RWPE1 (cell line): ENCODE measurements at regions not wholly inside any gene's neighbourhood (a gene's known extent, or its start where the extent isn't known, plus 50 kb on each side); places are given as distances from the start of the nearest gene placed in this dataset.
A peak's percentile ranks its signal among the peaks of the same experiment; 100 is the strongest.

ENCODE experiments used
- CTCF ChIA-PET: fragments of 350-600 bp; sonication (Branson Sonifier 250); formaldehyde crosslinking; extraction: SDS; loops from one replicate; lab custom pipeline; 2021; lab: Yijun Ruan, JAX
- POLR2A ChIA-PET: fragments of 400-600 bp; formaldehyde crosslinking; extraction: SDS; loops from one replicate; lab custom pipeline; 2020; ENCODE audit warnings: antibody characterized with exemption; ENCODE audit not compliant: low non-redundant PET; lab: Yijun Ruan, JAX
- DNase-seq: peaks from one replicate; pipeline ENCODE4 v3.0.0; 2012; ENCODE audit warnings: low spot score
- H3K27ac ChIP-seq: fragments of 450-650 bp; 2 replicates; pipeline ENCODE4 v1.5.1; 2017
- CTCF ChIP-seq: fragments of 450-650 bp; conservative IDR thresholded peaks from 2 replicates; pipeline ENCODE4 v1.5.1; 2017; ENCODE audit warnings: low read depth, mild to moderate bottlenecking

- POLR2A ChIA-PET, result no interaction called here
- no peak for TF ChIP-seq CTCF
- CTCF ChIA-PET, result no interaction called here
- no peak overlapping the region for H3K27ac ChIP-seq
- DNase-seq, result no peak
Measured at GRCh38 chr15:66838202-66838601, 136.2 kb downstream of the SMAD6 start.

GRCh38 chr15:66838671-66839239, 136.7 kb downstream of the SMAD6 start:
- ChIA-PET POLR2A (no interaction called here), CTCF (interaction anchor here (0.6 to 1.0 kb wide), 3 partner anchors 13 to 49 kb away, joined by 3 to 5 read pairs (median 3); no protein-coding TSS in a partner anchor)
- DNase-seq, result no peak
- TF ChIP-seq CTCF, result peak; percentile 73
- H3K27ac ChIP-seq, result no peak overlapping the region

- POLR2A ChIA-PET, result interaction anchor here (0.6 kb wide), 1 partner anchor 29 kb away, joined by 6 read pairs; no protein-coding TSS in a partner anchor
- CTCF ChIA-PET, result interaction anchor here (0.6 to 1.0 kb wide), 4 partner anchors 12 to 63 kb away, joined by 3 to 5 read pairs (median 3); no protein-coding TSS in a partner anchor
Measured at GRCh38 chr15:66839506-66840112, 137.6 kb downstream of the SMAD6 start.

GRCh38 chr15:66840615-66841390, 138.8 kb downstream of the SMAD6 start:
- POLR2A ChIA-PET, result no interaction called here
- CTCF ChIA-PET, result interaction anchor here (1.0 kb wide), 1 partner anchor 10 kb away, joined by 3 read pairs; no protein-coding TSS in a partner anchor
- TF ChIP-seq CTCF, result no peak
- H3K27ac ChIP-seq, result peak overlapping the region; percentile 89; the same call in 1 of the 2 replicates
- no peak for DNase-seq

More at GRCh38 chr15:66839506-66840112, 137.6 kb downstream of the SMAD6 start:
- TF ChIP-seq CTCF, result no peak
- H3K27ac ChIP-seq, result no peak overlapping the region
- no peak for DNase-seq

- POLR2A ChIA-PET, result interaction anchor here (0.6 to 0.8 kb wide), 2 partner anchors 8 to 9 kb away, joined by 3 to 4 read pairs; no protein-coding TSS in a partner anchor
Measured at GRCh38 chr15:66841953-66842681, 140.1 kb downstream of the SMAD6 start.

More at GRCh38 chr15:66841953-66842681, 140.1 kb downstream of the SMAD6 start:
- H3K27ac ChIP-seq, result peak overlapping the region; percentile 89
- DNase-seq, result peak; percentile 91
- CTCF ChIA-PET, result interaction anchor here (0.7 to 1.0 kb wide), 3 partner anchors 11 to 321 kb away, joined by 3 to 4 read pairs (median 3); no protein-coding TSS in a partner anchor
- TF ChIP-seq CTCF, result no peak
